ENCODE measurements at regions not wholly inside any gene's neighbourhood (a gene's known extent, or its start where the extent isn't known, plus 50 kb on each side); places are given as distances from the start of the nearest gene placed in this dataset.

GRCh38 chr20:39897781-39898466, 791.1 kb downstream of the MAFB start:
- DNase-seq (ENCODE audit: low read depth): no peak
- TF ChIP-seq CTCF (IDR thresholded peaks at IDR 0.05; ENCODE audit: control insufficient read depth, extremely low read depth, insufficient read depth): no peak
- H3K4me3 ChIP-seq (ENCODE audit: low read depth, low read length): no peak overlapping the region

GRCh38 chr20:39897058-39897457, 792.0 kb downstream of the MAFB start:
- TF ChIP-seq CTCF (IDR thresholded peaks at IDR 0.05; ENCODE audit: control insufficient read depth, extremely low read depth, insufficient read depth): no peak
- no peak for DNase-seq (ENCODE audit: low read depth)
- H3K4me3 ChIP-seq (ENCODE audit: low read depth, low read length): no peak overlapping the region

GRCh38 chr20:39894067-39894466, 795.0 kb downstream of the MAFB start:
- no peak for DNase-seq (ENCODE audit: low read depth)
- no peak for TF ChIP-seq CTCF (IDR thresholded peaks at IDR 0.05; ENCODE audit: control insufficient read depth, extremely low read depth, insufficient read depth)

GRCh38 chr20:39893003-39893685, 795.9 kb downstream of the MAFB start:
- DNase-seq (ENCODE audit: low read depth): no peak
- H3K4me3 ChIP-seq (ENCODE audit: low read depth, low read length): no peak overlapping the region
- no peak for TF ChIP-seq CTCF (IDR thresholded peaks at IDR 0.05; ENCODE audit: control insufficient read depth, extremely low read depth, insufficient read depth)

More at GRCh38 chr20:39894067-39894466, 795.0 kb downstream of the MAFB start:
- no peak overlapping the region for H3K4me3 ChIP-seq (ENCODE audit: low read depth, low read length)

GRCh38 chr20:39890697-39891096, 798.3 kb downstream of the MAFB start:
- H3K4me3 ChIP-seq (ENCODE audit: low read depth, low read length): no peak overlapping the region
- DNase-seq (ENCODE audit: low read depth): no peak
- no peak for TF ChIP-seq CTCF (IDR thresholded peaks at IDR 0.05; ENCODE audit: control insufficient read depth, extremely low read depth, insufficient read depth)

GRCh38 chr20:39888310-39888709, 800.7 kb downstream of the MAFB start:
- H3K4me3 ChIP-seq (ENCODE audit: low read depth, low read length): no peak overlapping the region
- TF ChIP-seq CTCF (IDR thresholded peaks at IDR 0.05; ENCODE audit: control insufficient read depth, extremely low read depth, insufficient read depth): no peak
- DNase-seq (ENCODE audit: low read depth): no peak
